ENCODE measurements at regions not wholly inside any gene's neighbourhood (a gene's known extent, or its start where the extent isn't known, plus 50 kb on each side); places are given as distances from the start of the nearest gene placed in this dataset.

DNA sequence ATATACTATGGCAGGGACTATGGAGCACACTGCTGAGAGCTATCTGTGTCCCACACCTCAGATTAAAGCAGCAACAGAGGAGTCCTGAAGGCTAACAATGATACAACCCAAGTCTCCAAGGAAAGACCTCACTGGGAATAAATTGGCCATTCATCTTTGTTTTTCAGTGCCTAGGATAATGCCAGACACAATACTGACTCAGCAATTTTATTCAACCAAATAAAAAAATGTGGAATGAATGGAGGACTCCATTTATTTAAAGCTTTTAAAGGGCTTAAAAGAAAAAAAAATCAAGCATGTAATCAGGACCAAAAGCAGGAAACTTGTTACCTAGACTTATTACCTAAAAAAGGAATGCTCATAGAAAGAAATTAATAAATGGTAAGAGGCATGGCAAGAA is 960.5 kb downstream of the PCDH17 start:
- no peaks in the 10 kb centered on the region for H3K4me1 ChIP-seq
- H3K27me3 ChIP-seq, result no peaks in the 10 kb centered on the region
- no peak for DNase-seq (ENCODE audit: extremely low spot score)
- H3K36me3 ChIP-seq, result no peaks in the 10 kb centered on the region
- H3K27ac ChIP-seq (replicated peaks in 1 of 4), result no peak overlapping the region
- no peak for TF ChIP-seq POLR2A (IDR thresholded peaks at IDR 0.05; ENCODE audit: low read depth)
- no peak for TF ChIP-seq EP300 (IDR thresholded peaks at IDR 0.05)
- TF ChIP-seq CTCF (IDR thresholded peaks at IDR 0.05), result no peak
- no peak for TF ChIP-seq POLR2AphosphoS5 (IDR thresholded peaks at IDR 0.05)
- no peaks in the 10 kb centered on the region for H3K9me3 ChIP-seq
- H3K4me3 ChIP-seq, result no peak overlapping the region
- intact Hi-C loops (cut with DNase I), result no loop called here

DNA sequence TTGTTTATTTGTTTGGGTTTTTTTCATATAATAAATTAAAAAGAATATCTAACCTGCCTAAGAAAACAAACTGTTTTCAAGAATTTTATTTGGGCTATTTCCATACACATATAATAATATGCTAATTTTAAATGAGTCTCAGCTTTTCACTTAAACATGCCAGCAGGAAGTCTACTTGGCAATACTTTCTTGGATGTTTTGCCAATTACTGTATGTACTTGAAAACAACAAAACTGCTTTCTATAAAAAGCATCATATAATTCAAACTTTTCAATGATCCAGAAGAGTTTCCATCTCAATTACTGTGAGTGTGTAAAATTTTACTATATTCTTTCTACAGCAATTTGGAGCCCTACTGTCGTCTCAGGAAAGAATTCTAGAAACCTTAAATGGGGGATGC is 961.2 kb downstream of the PCDH17 start:
- 72% methylated on average over 1 of the region's 1 CpG for WGBS
- no peak for DNase-seq (ENCODE audit: extremely low spot score)
- Histone ChIP-seq H3K4me3 (no peak overlapping the region), H3K4me1 (no peaks in the 10 kb centered on the region), H3K36me3 (no peaks in the 10 kb centered on the region), H3K27me3 (no peaks in the 10 kb centered on the region), H3K27ac (replicated peaks in 1 of 4) (no peak overlapping the region), H3K9me3 (no peaks in the 10 kb centered on the region)
- TF ChIP-seq CTCF (IDR thresholded peaks at IDR 0.05) (no peak), POLR2A (IDR thresholded peaks at IDR 0.05; ENCODE audit: low read depth) (no peak), POLR2AphosphoS5 (IDR thresholded peaks at IDR 0.05) (no peak), EP300 (IDR thresholded peaks at IDR 0.05) (no peak)
- intact Hi-C loops (cut with DNase I), result no loop called here

- H3K36me3 ChIP-seq, result no peaks in the 10 kb centered on the region
- no peaks in the 10 kb centered on the region for H3K4me1 ChIP-seq
- H3K27me3 ChIP-seq, result no peaks in the 10 kb centered on the region
- DNase-seq (ENCODE audit: extremely low spot score), result no peak
- H3K9me3 ChIP-seq, result no peaks in the 10 kb centered on the region
- no peak for TF ChIP-seq EP300 (IDR thresholded peaks at IDR 0.05)
- no peak for TF ChIP-seq POLR2A (IDR thresholded peaks at IDR 0.05; ENCODE audit: low read depth)
- no peak for TF ChIP-seq CTCF (IDR thresholded peaks at IDR 0.05)
- no peak for TF ChIP-seq POLR2AphosphoS5 (IDR thresholded peaks at IDR 0.05)
- no peak overlapping the region for H3K4me3 ChIP-seq
- intact Hi-C loops (cut with DNase I), result no loop called here
- 61% methylated on average over 5 of the region's 5 CpGs for WGBS
- no peak overlapping the region for H3K27ac ChIP-seq (replicated peaks in 1 of 4)
These were observed 963.4 kb downstream of the PCDH17 start for GRCh38 chr13:58594747-58595600.

- DNase-seq (ENCODE audit: extremely low spot score), result no peak
- TF ChIP-seq POLR2AphosphoS5 (IDR thresholded peaks at IDR 0.05), result no peak
- TF ChIP-seq EP300 (IDR thresholded peaks at IDR 0.05), result no peak
- no peak for TF ChIP-seq POLR2A (IDR thresholded peaks at IDR 0.05; ENCODE audit: low read depth)
- no peak for TF ChIP-seq CTCF (IDR thresholded peaks at IDR 0.05)
- Histone ChIP-seq H3K27me3 (no peaks in the 10 kb centered on the region), H3K9me3 (no peaks in the 10 kb centered on the region), H3K36me3 (no peaks in the 10 kb centered on the region), H3K4me1 (no peaks in the 10 kb centered on the region), H3K4me3 (no peak overlapping the region), H3K27ac (replicated peaks in 1 of 4) (no peak overlapping the region)
- intact Hi-C loops (cut with DNase I), result no loop called here
- 100% methylated on average over 2 of the region's 2 CpGs for WGBS
These were observed 966.0 kb downstream of the PCDH17 start for GRCh38 chr13:58597552-58597951.

DNA sequence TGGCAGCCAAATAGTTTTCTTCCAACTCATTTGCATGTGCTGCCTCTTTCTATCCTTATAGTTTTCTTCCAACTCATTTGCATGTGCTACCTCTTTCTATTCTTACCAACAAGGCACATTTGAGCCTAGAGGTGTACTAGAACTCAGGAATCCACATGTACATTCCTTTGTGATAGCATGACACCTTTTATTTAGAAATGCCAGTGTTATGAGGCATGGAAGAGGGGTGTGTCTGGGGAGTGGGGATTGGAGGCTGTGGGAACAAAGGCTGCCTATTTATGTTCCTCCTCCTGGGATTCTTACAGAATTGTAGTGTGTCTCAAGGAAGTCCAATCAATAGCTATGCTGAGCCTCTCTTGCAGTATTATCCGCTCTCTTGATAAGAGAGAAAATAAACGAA is 966.7 kb downstream of the PCDH17 start:
- Histone ChIP-seq H3K4me1 (no peaks in the 10 kb centered on the region), H3K4me3 (no peak overlapping the region), H3K27me3 (no peaks in the 10 kb centered on the region), H3K27ac (replicated peaks in 1 of 4) (no peak overlapping the region), H3K9me3 (no peaks in the 10 kb centered on the region), H3K36me3 (no peaks in the 10 kb centered on the region)
- TF ChIP-seq POLR2A (IDR thresholded peaks at IDR 0.05; ENCODE audit: low read depth), result no peak
- TF ChIP-seq EP300 (IDR thresholded peaks at IDR 0.05), result no peak
- no peak for TF ChIP-seq POLR2AphosphoS5 (IDR thresholded peaks at IDR 0.05)
- no peak for TF ChIP-seq CTCF (IDR thresholded peaks at IDR 0.05)
- intact Hi-C loops (cut with DNase I), result no loop called here
- no peak for DNase-seq (ENCODE audit: extremely low spot score)
- WGBS, result 90% methylated on average over 2 of the region's 2 CpGs
